HL-60 (cell line): ENCODE measurements at regions not wholly inside any gene's neighbourhood (a gene's known extent, or its start where the extent isn't known, plus 50 kb on each side); places are given as distances from the start of the nearest gene placed in this dataset.

Experiments
- POLR2AphosphoS5 ChIP-seq: IDR thresholded peaks from 2 replicates; pipeline ENCODE4 v1.6.1; 2012; ENCODE audit warnings: low read depth
- TF ChIP-seq, protein P1 (sequence below): IDR thresholded peaks from one replicate; pipeline ENCODE4 v1.5.1; 2011; ENCODE audit warnings: low read length, control low read depth, inconsistent platforms; ENCODE audit not compliant: insufficient read depth

DNA sequence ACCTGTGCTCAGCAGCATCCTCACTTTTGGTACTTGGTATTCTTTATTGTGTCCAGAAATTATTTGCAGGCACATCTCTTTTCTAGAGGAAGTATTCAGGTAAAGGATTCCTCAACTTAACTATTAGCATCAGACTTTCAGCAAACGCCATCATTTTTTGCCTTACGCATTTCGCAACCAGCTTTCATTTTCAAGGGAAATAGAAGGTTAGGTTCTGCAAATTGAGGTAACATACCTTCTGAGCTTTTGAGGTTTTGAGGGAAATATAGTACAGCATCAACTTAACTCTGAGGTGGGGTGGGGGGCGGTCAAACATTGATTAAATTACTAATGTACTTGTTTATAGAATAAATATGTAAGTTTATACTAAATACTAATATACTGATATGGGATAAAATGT lies 243.6 kb upstream of the RIMS1 start:
- TF ChIP-seq POLR2AphosphoS5, result no peak
- TF ChIP-seq, protein P1, sequence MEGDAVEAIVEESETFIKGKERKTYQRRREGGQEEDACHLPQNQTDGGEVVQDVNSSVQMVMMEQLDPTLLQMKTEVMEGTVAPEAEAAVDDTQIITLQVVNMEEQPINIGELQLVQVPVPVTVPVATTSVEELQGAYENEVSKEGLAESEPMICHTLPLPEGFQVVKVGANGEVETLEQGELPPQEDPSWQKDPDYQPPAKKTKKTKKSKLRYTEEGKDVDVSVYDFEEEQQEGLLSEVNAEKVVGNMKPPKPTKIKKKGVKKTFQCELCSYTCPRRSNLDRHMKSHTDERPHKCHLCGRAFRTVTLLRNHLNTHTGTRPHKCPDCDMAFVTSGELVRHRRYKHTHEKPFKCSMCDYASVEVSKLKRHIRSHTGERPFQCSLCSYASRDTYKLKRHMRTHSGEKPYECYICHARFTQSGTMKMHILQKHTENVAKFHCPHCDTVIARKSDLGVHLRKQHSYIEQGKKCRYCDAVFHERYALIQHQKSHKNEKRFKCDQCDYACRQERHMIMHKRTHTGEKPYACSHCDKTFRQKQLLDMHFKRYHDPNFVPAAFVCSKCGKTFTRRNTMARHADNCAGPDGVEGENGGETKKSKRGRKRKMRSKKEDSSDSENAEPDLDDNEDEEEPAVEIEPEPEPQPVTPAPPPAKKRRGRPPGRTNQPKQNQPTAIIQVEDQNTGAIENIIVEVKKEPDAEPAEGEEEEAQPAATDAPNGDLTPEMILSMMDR, result no peak
